BLaER1 (cell line): ENCODE measurements at regions not wholly inside any gene's neighbourhood (a gene's known extent, or its start where the extent isn't known, plus 50 kb on each side); places are given as distances from the start of the nearest gene placed in this dataset.

ENCODE experiments used
- H3K27ac ChIP-seq: shearing (Covaris generic); formaldehyde crosslinking; 2 replicates; pipeline ENCODE4 v1.8.1; 2022
- H3K27me3 ChIP-seq: shearing (Covaris generic); formaldehyde crosslinking; 2 replicates; pipeline ENCODE4 v1.8.1; 2022
- H3K36me3 ChIP-seq: shearing (Covaris generic); formaldehyde crosslinking; 2 replicates; pipeline ENCODE4 v1.8.1; 2022
- H3K4me1 ChIP-seq: shearing (Covaris generic); formaldehyde crosslinking; 2 replicates; pipeline ENCODE4 v1.8.1; 2022
- H3K4me2 ChIP-seq: shearing (Covaris generic); formaldehyde crosslinking; 2 replicates; pipeline ENCODE4 v1.8.1; 2022
- H3K4me3 ChIP-seq: shearing (Covaris generic); formaldehyde crosslinking; 2 replicates; pipeline ENCODE4 v1.8.1; 2022
- H3K9ac ChIP-seq: shearing (Covaris generic); formaldehyde crosslinking; 2 replicates; pipeline ENCODE4 v1.8.1; 2022
- H3K9me3 ChIP-seq: shearing (Covaris generic); formaldehyde crosslinking; 2 replicates; pipeline ENCODE4 v1.8.1; 2022
- H4K20me1 ChIP-seq: shearing (Covaris generic); formaldehyde crosslinking; 2 replicates; pipeline ENCODE4 v1.8.1; 2022
- Cebpa-rat ChIP-seq: shearing (Covaris generic); IDR thresholded peaks from 2 replicates; pipeline ENCODE4 v1.8.1; 2022

GRCh38 chr1:198075296-198075695 lies 81.5 kb upstream of the NEK7 start:
- Histone ChIP-seq H3K27me3 (no peaks in the 10 kb centered on the region), H3K4me3 (no peak overlapping the region), H3K4me1 (no peaks in the 10 kb centered on the region), H3K9me3 (no peaks in the 10 kb centered on the region; the same call in 1 of the 2 replicates), H3K27ac (no peak overlapping the region), H3K9ac (no peak overlapping the region), H3K4me2 (no peak overlapping the region), H3K36me3 (no peaks in the 10 kb centered on the region), H4K20me1 (no peaks in the 10 kb centered on the region)
- TF ChIP-seq Cebpa-rat = no peak

- H3K9ac ChIP-seq = no peak overlapping the region
- H3K4me3 ChIP-seq = no peak overlapping the region
- H3K27ac ChIP-seq = no peak overlapping the region
- H3K4me2 ChIP-seq = no peak overlapping the region
- TF ChIP-seq Cebpa-rat = no peak
- no peaks in the 10 kb centered on the region for H4K20me1 ChIP-seq
- H3K9me3 ChIP-seq = no peaks in the 10 kb centered on the region; the same call in 1 of the 2 replicates
- no peaks in the 10 kb centered on the region for H3K36me3 ChIP-seq
- no peaks in the 10 kb centered on the region for H3K4me1 ChIP-seq
- H3K27me3 ChIP-seq = no peaks in the 10 kb centered on the region
Measured at GRCh38 chr1:198079432-198079951, 77.3 kb upstream of the NEK7 start.

DNA sequence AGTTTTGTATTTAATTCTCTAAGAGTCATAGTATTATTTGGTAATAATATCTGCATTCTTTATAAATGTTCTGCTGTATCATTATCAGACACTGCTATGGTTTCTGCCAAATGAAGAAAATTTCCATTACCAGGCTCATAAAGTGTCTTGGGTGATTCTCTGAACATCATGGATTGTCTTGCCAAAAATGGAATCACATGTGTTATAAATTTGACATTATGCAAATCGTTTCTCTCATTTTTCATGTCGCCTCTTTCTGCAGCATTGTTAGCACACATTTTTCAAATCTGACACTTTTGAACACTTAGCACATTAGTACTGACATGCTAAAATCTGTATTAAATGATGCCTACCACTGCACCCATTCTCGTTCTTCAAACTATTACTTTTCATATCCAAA lies 74.2 kb upstream of the NEK7 start:
- Histone ChIP-seq H3K9ac (no peak overlapping the region), H3K36me3 (no peaks in the 10 kb centered on the region), H3K4me3 (no peak overlapping the region), H4K20me1 (no peaks in the 10 kb centered on the region), H3K27me3 (no peaks in the 10 kb centered on the region), H3K27ac (no peak overlapping the region), H3K4me1 (no peaks in the 10 kb centered on the region), H3K4me2 (no peak overlapping the region), H3K9me3 (no peaks in the 10 kb centered on the region; the same call in 1 of the 2 replicates)
- TF ChIP-seq Cebpa-rat = no peak

DNA sequence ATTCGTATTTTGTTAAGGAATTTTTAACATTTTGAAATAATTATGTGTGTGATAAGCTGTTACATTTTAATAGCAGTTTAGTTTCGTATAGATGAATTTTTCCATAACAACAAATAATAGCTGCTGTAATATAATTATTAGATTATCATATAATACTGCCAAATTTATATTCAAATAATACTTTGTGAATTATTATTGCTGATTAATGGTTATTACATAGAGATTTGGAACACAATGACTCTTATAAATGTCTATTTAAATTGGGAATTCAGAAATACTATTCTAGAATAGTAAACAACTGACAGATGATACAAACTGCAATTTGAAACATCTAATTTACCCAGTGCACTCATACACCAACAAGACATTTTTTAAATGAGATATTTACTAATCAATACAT lies 73.2 kb upstream of the NEK7 start:
- no peaks in the 10 kb centered on the region for H3K27me3 ChIP-seq
- H3K4me2 ChIP-seq = no peak overlapping the region
- no peak overlapping the region for H3K27ac ChIP-seq
- no peak for TF ChIP-seq Cebpa-rat
- no peaks in the 10 kb centered on the region for H3K36me3 ChIP-seq
- no peaks in the 10 kb centered on the region for H4K20me1 ChIP-seq
- H3K9ac ChIP-seq = no peak overlapping the region
- H3K9me3 ChIP-seq = no peaks in the 10 kb centered on the region; the same call in 1 of the 2 replicates
- no peak overlapping the region for H3K4me3 ChIP-seq
- no peaks in the 10 kb centered on the region for H3K4me1 ChIP-seq

GRCh38 chr1:198084241-198084908 lies 72.4 kb upstream of the NEK7 start:
- no peaks in the 10 kb centered on the region for H3K9me3 ChIP-seq
- no peak overlapping the region for H3K4me3 ChIP-seq
- H3K36me3 ChIP-seq = no peaks in the 10 kb centered on the region
- no peaks in the 10 kb centered on the region for H3K4me1 ChIP-seq
- H4K20me1 ChIP-seq = no peaks in the 10 kb centered on the region
- H3K4me2 ChIP-seq = no peak overlapping the region
- no peaks in the 10 kb centered on the region for H3K27me3 ChIP-seq
- TF ChIP-seq Cebpa-rat = no peak
- H3K27ac ChIP-seq = no peak overlapping the region
- no peak overlapping the region for H3K9ac ChIP-seq

- TF ChIP-seq Cebpa-rat = no peak
- no peaks in the 10 kb centered on the region for H4K20me1 ChIP-seq
- H3K27ac ChIP-seq = no peak overlapping the region
- H3K27me3 ChIP-seq = no peaks in the 10 kb centered on the region
- no peak overlapping the region for H3K4me2 ChIP-seq
- H3K9ac ChIP-seq = no peak overlapping the region
- H3K4me1 ChIP-seq = no peaks in the 10 kb centered on the region
- no peaks in the 10 kb centered on the region for H3K36me3 ChIP-seq
- no peak overlapping the region for H3K4me3 ChIP-seq
- no peaks in the 10 kb centered on the region for H3K9me3 ChIP-seq
Measured at GRCh38 chr1:198086051-198086745, 70.6 kb upstream of the NEK7 start.

- H3K27ac ChIP-seq = no peak overlapping the region
- H3K9me3 ChIP-seq = no peaks in the 10 kb centered on the region
- no peaks in the 10 kb centered on the region for H3K4me1 ChIP-seq
- H4K20me1 ChIP-seq = no peaks in the 10 kb centered on the region
- no peak overlapping the region for H3K9ac ChIP-seq
- H3K4me3 ChIP-seq = no peak overlapping the region
- no peak for TF ChIP-seq Cebpa-rat
- H3K4me2 ChIP-seq = no peak overlapping the region
- no peaks in the 10 kb centered on the region for H3K27me3 ChIP-seq
- no peaks in the 10 kb centered on the region for H3K36me3 ChIP-seq
Measured at GRCh38 chr1:198087831-198088230, 69.0 kb upstream of the NEK7 start.

- H3K27ac ChIP-seq = no peak overlapping the region
- no peaks in the 10 kb centered on the region for H3K9me3 ChIP-seq
- H3K9ac ChIP-seq = no peak overlapping the region
- H3K4me3 ChIP-seq = no peak overlapping the region
- H3K4me1 ChIP-seq = no peaks in the 10 kb centered on the region
- H4K20me1 ChIP-seq = no peaks in the 10 kb centered on the region
- H3K27me3 ChIP-seq = no peaks in the 10 kb centered on the region
- H3K4me2 ChIP-seq = no peak overlapping the region
- H3K36me3 ChIP-seq = no peaks in the 10 kb centered on the region
- TF ChIP-seq Cebpa-rat = no peak
Measured at GRCh38 chr1:198088360-198089071, 68.3 kb upstream of the NEK7 start.

- Histone ChIP-seq H3K36me3 (no peaks in the 10 kb centered on the region), H4K20me1 (no peaks in the 10 kb centered on the region), H3K27ac (no peak overlapping the region), H3K4me1 (no peaks in the 10 kb centered on the region), H3K4me2 (no peak overlapping the region), H3K27me3 (no peaks in the 10 kb centered on the region), H3K9ac (no peak overlapping the region), H3K4me3 (no peak overlapping the region), H3K9me3 (no peaks in the 10 kb centered on the region)
- TF ChIP-seq Cebpa-rat = no peak
Measured at GRCh38 chr1:198096390-198096789, 60.4 kb upstream of the NEK7 start.

- H3K4me1 ChIP-seq = no peaks in the 10 kb centered on the region
Measured at GRCh38 chr1:198099755-198100154, 57.0 kb upstream of the NEK7 start.

More at GRCh38 chr1:198099755-198100154, 57.0 kb upstream of the NEK7 start:
- no peak overlapping the region for H3K4me2 ChIP-seq
- H3K9me3 ChIP-seq = no peaks in the 10 kb centered on the region
- H3K4me3 ChIP-seq = no peak overlapping the region
- H3K27me3 ChIP-seq = no peaks in the 10 kb centered on the region
- no peak for TF ChIP-seq Cebpa-rat
- no peak overlapping the region for H3K27ac ChIP-seq
- H3K36me3 ChIP-seq = no peaks in the 10 kb centered on the region
- no peak overlapping the region for H3K9ac ChIP-seq
- no peaks in the 10 kb centered on the region for H4K20me1 ChIP-seq
